ENCODE measurements at regions not wholly inside any gene's neighbourhood (a gene's known extent, or its start where the extent isn't known, plus 50 kb on each side); places are given as distances from the start of the nearest gene placed in this dataset.
"Not testable (repeated sequence)": the region's sequence is repeated elsewhere in the genome, so short reads cannot be mapped to it uniquely, and the experiment has no call there.

DNA sequence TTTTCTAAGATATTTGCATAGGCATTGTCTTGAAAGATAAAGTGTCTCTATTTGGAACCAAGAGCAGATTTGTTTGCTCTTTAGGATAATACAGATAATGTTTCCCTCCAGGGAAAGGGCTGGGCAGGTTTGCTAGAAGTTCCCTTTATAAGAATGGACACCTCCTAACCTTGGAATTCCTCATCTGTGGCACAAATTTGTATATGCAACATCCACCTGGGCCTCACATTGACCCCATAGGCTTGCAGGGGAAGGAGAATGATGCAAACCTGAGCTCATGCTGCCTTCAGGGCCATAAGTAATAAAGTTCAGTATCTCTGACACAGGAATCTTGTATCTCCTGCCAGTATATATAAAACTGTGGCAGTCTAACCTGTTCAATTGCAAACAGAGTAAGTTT lies 508.4 kb upstream of the MIR17HG start:
- no peaks in the 10 kb centered on the region for H3K36me3 Mint-ChIP-seq
- no peak overlapping the region for H3K27ac Mint-ChIP-seq
- DNase-seq, result no peak
- H3K36me3 ChIP-seq (ENCODE audit: control insufficient read depth, insufficient read depth, low read length), result no peaks in the 10 kb centered on the region
- H3K4me3 Mint-ChIP-seq, result no peak overlapping the region
- H3K4me1 ChIP-seq (ENCODE audit: control insufficient read depth, insufficient read depth, low read length), result no peaks in the 10 kb centered on the region
- no peaks in the 10 kb centered on the region for H3K27me3 ChIP-seq (ENCODE audit: control insufficient read depth, insufficient read depth, low read length)
- H3K4me3 ChIP-seq (ENCODE audit: low read length), result no peak overlapping the region
- no peaks in the 10 kb centered on the region for H3K27me3 Mint-ChIP-seq (ENCODE audit: low read depth in 2 of 2)
- no peaks in the 10 kb centered on the region for H3K4me1 Mint-ChIP-seq
- no peak for ATAC-seq
- intact Hi-C loops (cut with micrococcal nuclease), result no loop called here
- TF ChIP-seq CTCF (IDR thresholded peaks at IDR 0.05), result no peak
- no peak overlapping the region for H3K27ac ChIP-seq (ENCODE audit: low read length)
- H3K9me3 Mint-ChIP-seq, result peaks cover 17 to 23% of the 10 kb centered on the region in 2 donors
- peaks cover 4% of the 10 kb centered on the region for H3K9me3 ChIP-seq (ENCODE audit: control insufficient read depth, insufficient read depth, low read length)

DNA sequence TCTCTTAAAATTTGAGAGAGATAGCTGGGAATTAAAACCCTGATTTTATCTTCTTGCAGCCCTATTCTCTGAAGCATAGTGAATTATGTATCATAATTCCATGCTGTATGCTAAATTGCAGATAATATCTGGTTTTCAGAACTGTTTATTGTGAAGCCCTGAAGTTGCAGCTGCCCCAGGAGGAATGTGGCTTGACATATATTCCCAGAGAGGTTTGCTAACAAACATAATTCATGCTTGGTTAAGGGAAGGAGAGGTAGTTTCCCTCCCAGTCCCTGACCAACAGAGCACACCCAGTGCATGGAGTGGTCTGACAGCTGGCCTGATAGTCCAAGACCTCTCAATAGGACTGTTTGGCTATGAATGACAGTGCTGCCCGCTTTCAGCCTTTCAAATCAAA lies 500.6 kb upstream of the MIR17HG start:
- H3K36me3 ChIP-seq (ENCODE audit: control insufficient read depth, insufficient read depth, low read length), result no peaks in the 10 kb centered on the region
- H3K4me1 ChIP-seq (ENCODE audit: control insufficient read depth, insufficient read depth, low read length), result no peaks in the 10 kb centered on the region
- ATAC-seq (no peak), DNase-seq (no peak)
- Mint-ChIP-seq H3K27me3 (ENCODE audit: low read depth in 2 of 2) (no peaks in the 10 kb centered on the region), H3K9me3 (peaks cover 22 to 26% of the 10 kb centered on the region in 2 donors), H3K27ac (no peak overlapping the region), H3K4me1 (no peaks in the 10 kb centered on the region), H3K4me3 (no peak overlapping the region), H3K36me3 (no peaks in the 10 kb centered on the region)
- H3K27me3 ChIP-seq (ENCODE audit: control insufficient read depth, insufficient read depth, low read length), result no peaks in the 10 kb centered on the region
- no peak overlapping the region for H3K4me3 ChIP-seq (ENCODE audit: low read length)
- H3K9me3 ChIP-seq (ENCODE audit: control insufficient read depth, insufficient read depth, low read length), result peaks cover 5% of the 10 kb centered on the region
- intact Hi-C loops (cut with micrococcal nuclease), result no loop called here
- TF ChIP-seq CTCF (IDR thresholded peaks at IDR 0.05), result no peak
- no peak overlapping the region for H3K27ac ChIP-seq (ENCODE audit: low read length)
- WGBS (ENCODE audit: insufficient coverage), result 71% methylated on average over 1 of the region's 1 CpG

GRCh38 chr13:90853666-90854065 lies 493.8 kb upstream of the MIR17HG start:
- peaks cover 23 to 26% of the 10 kb centered on the region in 2 donors for H3K9me3 Mint-ChIP-seq
- H3K4me3 ChIP-seq (ENCODE audit: low read length); H3K9me3 ChIP-seq (ENCODE audit: control insufficient read depth, insufficient read depth, low read length); H3K36me3 ChIP-seq (ENCODE audit: control insufficient read depth, insufficient read depth, low read length); H3K27ac Mint-ChIP-seq; DNase-seq; H3K4me1 ChIP-seq (ENCODE audit: control insufficient read depth, insufficient read depth, low read length); ATAC-seq; H3K4me3 Mint-ChIP-seq; H3K4me1 Mint-ChIP-seq; H3K27ac ChIP-seq (ENCODE audit: low read length); intact Hi-C loops (cut with micrococcal nuclease); H3K27me3 Mint-ChIP-seq (ENCODE audit: low read depth in 2 of 2); H3K36me3 Mint-ChIP-seq; H3K27me3 ChIP-seq (ENCODE audit: control insufficient read depth, insufficient read depth, low read length): not testable (repeated sequence)
- WGBS (ENCODE audit: insufficient coverage), result 84% methylated on average over 10 of the region's 10 CpGs

- H3K27me3 Mint-ChIP-seq (ENCODE audit: low read depth in 2 of 2), result no peaks in the 10 kb centered on the region
- H3K4me1 Mint-ChIP-seq, result no peaks in the 10 kb centered on the region
- peaks cover 5 to 12% of the 10 kb centered on the region in 2 donors for H3K9me3 Mint-ChIP-seq
- no peak overlapping the region for H3K27ac Mint-ChIP-seq
- H3K4me1 ChIP-seq (ENCODE audit: control insufficient read depth, insufficient read depth, low read length), result no peaks in the 10 kb centered on the region
- H3K4me3 ChIP-seq (ENCODE audit: low read length), result no peak overlapping the region
- no peaks in the 10 kb centered on the region for H3K27me3 ChIP-seq (ENCODE audit: control insufficient read depth, insufficient read depth, low read length)
- no peak overlapping the region for H3K27ac ChIP-seq (ENCODE audit: low read length)
- ATAC-seq (no peak), DNase-seq (no peak)
- H3K36me3 Mint-ChIP-seq, result no peaks in the 10 kb centered on the region
- H3K9me3 ChIP-seq (ENCODE audit: control insufficient read depth, insufficient read depth, low read length), result no peaks in the 10 kb centered on the region
- intact Hi-C loops (cut with micrococcal nuclease), result no loop called here
- no peak for TF ChIP-seq CTCF (IDR thresholded peaks at IDR 0.05)
- 0% methylated on average over 1 of the region's 1 CpG for WGBS (ENCODE audit: insufficient coverage)
- H3K4me3 Mint-ChIP-seq, result no peak overlapping the region
- H3K36me3 ChIP-seq (ENCODE audit: control insufficient read depth, insufficient read depth, low read length), result no peaks in the 10 kb centered on the region
Observed at GRCh38 chr13:90857921-90858320, 489.6 kb upstream of the MIR17HG start.
